SK-N-SH treated with all-trans-retinoic acid at 6 μM for 48 hours (cell line): ENCODE measurements at regions not wholly inside any gene's neighbourhood (a gene's known extent, or its start where the extent isn't known, plus 50 kb on each side); places are given as distances from the start of the nearest gene placed in this dataset.

Source experiments
- ARNTL ChIP-seq: fragments of 450-650 bp; formaldehyde crosslinking; IDR thresholded peaks from 2 replicates; pipeline ENCODE4 v1.5.0; 2020; ENCODE audit warnings: low read depth, mild to moderate bottlenecking, moderate library complexity, borderline replicate concordance
- GLIS3 ChIP-seq: fragments of 250-450 bp; sonication (Bioruptor Pico); IDR thresholded peaks from 2 replicates; pipeline ENCODE4 v1.5.0; 2020; ENCODE audit warnings: mild to moderate bottlenecking, moderate library complexity
- PPARA ChIP-seq: fragments of 250-450 bp; sonication (Bioruptor Pico); IDR thresholded peaks from 2 replicates; pipeline ENCODE4 v1.5.0; 2020; ENCODE audit warnings: mild to moderate bottlenecking, borderline replicate concordance
- RARB ChIP-seq: fragments of 250-450 bp; sonication (Bioruptor Pico); IDR thresholded peaks from 2 replicates; pipeline ENCODE4 v1.8.0; 2021; ENCODE audit warnings: mild to moderate bottlenecking, moderate library complexity
- ZFP3 ChIP-seq: fragments of 250-450 bp; sonication (Bioruptor Pico); IDR thresholded peaks from 2 replicates; pipeline ENCODE4 v1.5.0; 2020; ENCODE audit warnings: mild to moderate bottlenecking, moderate library complexity
- ZFP30 ChIP-seq: fragments of 450-650 bp; formaldehyde crosslinking; IDR thresholded peaks from 2 replicates; pipeline ENCODE4 v1.5.0; 2022; ENCODE audit warnings: mild to moderate bottlenecking, moderate library complexity
- ZNF70 ChIP-seq: fragments of 450-650 bp; formaldehyde crosslinking; IDR thresholded peaks from 2 replicates; pipeline ENCODE4 v1.5.0; 2020; ENCODE audit warnings: mild to moderate bottlenecking, moderate library complexity
- TF ChIP-seq, protein P1 (sequence below): fragments of 250-450 bp; sonication (Bioruptor Pico); IDR thresholded peaks from 2 replicates; pipeline ENCODE4 v1.8.0; 2020; ENCODE audit warnings: mild to moderate bottlenecking, moderate library complexity, borderline replicate concordance

DNA sequence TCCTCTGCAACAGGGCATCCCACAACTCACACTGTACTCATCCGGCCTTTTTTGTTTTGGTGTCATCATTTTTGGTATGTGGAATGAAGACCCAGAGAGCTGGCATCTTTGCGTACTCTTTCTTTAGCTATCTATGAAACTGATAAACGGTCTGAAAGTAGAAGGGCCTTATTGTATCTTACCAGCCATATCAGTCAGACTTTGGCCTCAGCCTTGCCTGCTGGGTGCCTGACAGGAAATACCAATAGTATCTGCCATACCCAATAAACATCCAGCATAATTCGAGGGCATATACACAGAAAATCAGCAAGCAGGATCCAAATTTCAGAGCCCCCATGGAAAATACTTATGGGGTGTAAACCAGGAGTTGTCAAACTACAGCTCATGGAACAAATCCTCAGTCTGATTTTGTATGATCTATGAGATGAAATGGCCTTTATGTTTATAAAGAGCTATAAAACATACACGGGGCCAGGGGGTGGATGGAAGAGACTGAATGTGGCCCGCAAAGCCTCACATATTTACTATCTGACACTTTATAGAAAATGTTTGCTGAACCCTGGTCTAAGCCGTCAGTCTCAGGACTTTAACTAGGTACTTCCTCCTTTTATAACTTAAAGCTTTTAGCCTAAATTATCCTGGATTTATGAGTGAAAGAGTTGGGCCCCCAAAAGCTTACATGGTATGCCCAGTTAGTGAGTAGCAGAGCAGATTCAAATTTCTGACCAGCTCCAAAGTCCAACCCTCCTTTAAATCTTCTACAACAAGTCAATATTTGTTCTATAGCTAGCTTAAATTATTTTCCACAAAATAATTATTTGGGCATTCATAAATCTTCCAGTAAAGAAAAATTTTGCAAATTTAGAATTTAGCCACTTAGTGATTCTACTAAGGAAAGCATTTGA, 308.0 kb upstream of the PUM3 start:
- TF ChIP-seq RARB (CRISPR knock-in tag) (no peak), ZFP30 (CRISPR knock-in tag) (no peak), ARNTL (CRISPR knock-in tag) (no peak), ZFP3 (CRISPR knock-in tag) (no peak), ZNF70 (CRISPR knock-in tag) (no peak), GLIS3 (CRISPR knock-in tag) (no peak), PPARA (CRISPR knock-in tag) (no peak)
- TF ChIP-seq, protein P1, sequence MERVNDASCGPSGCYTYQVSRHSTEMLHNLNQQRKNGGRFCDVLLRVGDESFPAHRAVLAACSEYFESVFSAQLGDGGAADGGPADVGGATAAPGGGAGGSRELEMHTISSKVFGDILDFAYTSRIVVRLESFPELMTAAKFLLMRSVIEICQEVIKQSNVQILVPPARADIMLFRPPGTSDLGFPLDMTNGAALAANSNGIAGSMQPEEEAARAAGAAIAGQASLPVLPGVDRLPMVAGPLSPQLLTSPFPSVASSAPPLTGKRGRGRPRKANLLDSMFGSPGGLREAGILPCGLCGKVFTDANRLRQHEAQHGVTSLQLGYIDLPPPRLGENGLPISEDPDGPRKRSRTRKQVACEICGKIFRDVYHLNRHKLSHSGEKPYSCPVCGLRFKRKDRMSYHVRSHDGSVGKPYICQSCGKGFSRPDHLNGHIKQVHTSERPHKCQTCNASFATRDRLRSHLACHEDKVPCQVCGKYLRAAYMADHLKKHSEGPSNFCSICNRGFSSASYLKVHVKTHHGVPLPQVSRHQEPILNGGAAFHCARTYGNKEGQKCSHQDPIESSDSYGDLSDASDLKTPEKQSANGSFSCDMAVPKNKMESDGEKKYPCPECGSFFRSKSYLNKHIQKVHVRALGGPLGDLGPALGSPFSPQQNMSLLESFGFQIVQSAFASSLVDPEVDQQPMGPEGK = no peak
